K562 (cell line): ENCODE measurements at regions not wholly inside any gene's neighbourhood (a gene's known extent, or its start where the extent isn't known, plus 50 kb on each side); places are given as distances from the start of the nearest gene placed in this dataset.

Experiments used
- ATAC-seq: fragments of 200-7000 bp; cut with Tn5 transposase; 3 replicates; pipeline ENCODE4 v1.9.1; 2020; ENCODE audit warnings: moderate library complexity
- BruUV-seq: library from RNA; stranded (reverse); fragments of 400-500 nt; replicated peaks from 2 replicates; lab custom pipeline; 2021; lab: Mats Ljungman, UMichigan
- CTCF ChIA-PET: fragments of 300-600 bp; formaldehyde crosslinking; extraction: SDS; loops from one replicate; lab custom pipeline; 2021; ENCODE audit warnings: low intra/inter-chr PET ratio; lab: Yijun Ruan, JAX
- POLR2A ChIA-PET: fragments of 300-600, 350-650 bp; sonication (Branson Sonifier 250); formaldehyde crosslinking; extraction: SDS; loops from one replicate; lab custom pipeline; 2021; ENCODE audit warnings: antibody characterized with exemption, inconsistent platforms; lab: Yijun Ruan, JAX
- DNase-seq, 4 experiments: peaks; one replicate each; pipeline versions ENCODE4 v3.0.0 to v3.0.0-alpha.2; 2011 to 2018; ENCODE audit warnings: low spot score in 3 of 4, mixed read lengths in 3 of 4; ENCODE audit errors: extremely low read depth in 1 of 4
- FAIRE-seq: peaks from 2 replicates; lab custom pipeline; 2011; peaks lifted over from hg19 to GRCh38; lab: Jason Lieb, UNC
- H2AFZ ChIP-seq: 2 replicates; pipeline ENCODE4 v1.6.0; 2011; ENCODE audit warnings: low read depth, low read length, control low read depth, inconsistent platforms
- H3K27ac ChIP-seq: fragments of 200-600 bp; 3 replicates; pipeline ENCODE4 v1.8.0; 2011; ENCODE audit warnings: low read depth, mild to moderate bottlenecking, control low read depth, inconsistent platforms, low read length, moderate library complexity, mixed read lengths; ENCODE audit errors: extremely low read depth
- H3K27me3 ChIP-seq, 2 experiments: fragments of 300-600 bp in 1 of 2; 2 replicates in 1 of 2; 3 replicates in 1 of 2; pipeline versions ENCODE4 v1.6.0 to v1.8.0; 2011; ENCODE audit warnings: inconsistent platforms in 2 of 2, low read length in 2 of 2, mild to moderate bottlenecking in 1 of 2, mixed read lengths in 1 of 2, moderate library complexity in 1 of 2; ENCODE audit not compliant: control insufficient read depth in 2 of 2, insufficient read depth in 2 of 2
- H3K36me3 ChIP-seq: fragments of 300-600 bp; 3 replicates; pipeline ENCODE4 v1.8.0; 2011; ENCODE audit warnings: mild to moderate bottlenecking, low read length, inconsistent platforms; ENCODE audit not compliant: control insufficient read depth, insufficient read depth
- H3K4me1 ChIP-seq, 2 experiments: fragments of 200-600 bp in 1 of 2; replicated peaks in 1 of 2; 2 replicates in 1 of 2; 3 replicates in 1 of 2; pipeline versions ENCODE4 v1.5.1 to v1.8.0; 2011; ENCODE audit warnings: inconsistent platforms in 2 of 2, low read length in 2 of 2, mild to moderate bottlenecking in 1 of 2, mixed read lengths in 1 of 2, moderate library complexity in 1 of 2; ENCODE audit not compliant: control insufficient read depth in 2 of 2, insufficient read depth in 2 of 2
- H3K4me2 ChIP-seq: 2 replicates; pipeline ENCODE4 v1.6.1; 2011; ENCODE audit warnings: low read length, control low read depth, inconsistent platforms, mixed read lengths; ENCODE audit not compliant: insufficient read depth
- H3K4me3 ChIP-seq: fragments of 200-600 bp; sonication (generic), shearing (Covaris generic); 2 replicates; pipeline ENCODE4 v1.5.1; 2016; ENCODE audit warnings: control low read depth, inconsistent platforms
- H3K79me2 ChIP-seq: fragments of 200-600 bp; 3 replicates; pipeline ENCODE4 v1.8.0; 2011; ENCODE audit warnings: low read length, inconsistent platforms; ENCODE audit not compliant: control insufficient read depth, insufficient read depth
- H3K9ac ChIP-seq, 2 experiments: 2 replicates each; pipeline versions ENCODE4 v1.6.0 to v1.6.1; 2011; ENCODE audit warnings: low read depth in 2 of 2, low read length in 2 of 2, control low read depth in 1 of 2, inconsistent platforms in 1 of 2, mild to moderate bottlenecking in 1 of 2, mixed read lengths in 1 of 2; ENCODE audit not compliant: insufficient read depth in 1 of 2
- H3K9me1 ChIP-seq: one replicate; pipeline ENCODE4 v1.6.0; 2011; ENCODE audit warnings: inconsistent platforms, mild to moderate bottlenecking, low read length, moderate library complexity; ENCODE audit not compliant: control insufficient read depth, insufficient read depth
- H3K9me3 ChIP-seq: replicated peaks from 2 replicates; pipeline ENCODE4 v1.5.1; 2011; ENCODE audit warnings: low read depth, low read length, inconsistent platforms; ENCODE audit not compliant: control insufficient read depth, insufficient read depth
- H4K20me1 ChIP-seq: replicated peaks from 2 replicates; pipeline ENCODE4 v1.6.1; 2011; ENCODE audit warnings: low read length, inconsistent platforms, mixed read lengths; ENCODE audit not compliant: control insufficient read depth, insufficient read depth
- ATF1 ChIP-seq, 2 experiments: fragments of 450-650 bp in 1 of 2; IDR thresholded peaks; 2 replicates each; pipeline ENCODE4 v1.6.1; 2016; ENCODE audit warnings: missing compliant biosample characterization in 1 of 2, missing genetic modification characterization in 1 of 2
- FIP1L1 ChIP-seq: fragments of 200-400 bp; formaldehyde crosslinking; IDR thresholded peaks from 2 replicates; pipeline ENCODE4 v1.6.1; 2018; ENCODE audit warnings: mild to moderate bottlenecking, low read depth, low read length; ENCODE audit not compliant: poor library complexity, severe bottlenecking
- LCOR ChIP-seq: sonication (generic); formaldehyde crosslinking; IDR thresholded peaks from 2 replicates; pipeline ENCODE4 v1.8.0; 2022; ENCODE audit warnings: mild to moderate bottlenecking, missing genetic modification reagents
- MIER1 ChIP-seq: fragments of 450-650 bp; IDR thresholded peaks from 2 replicates; pipeline ENCODE4 v1.6.1; 2016; ENCODE audit warnings: antibody characterized with exemption, mild to moderate bottlenecking, low read depth
- NR4A1 ChIP-seq, 2 experiments: fragments of 250-450 bp in 1 of 2; fragments of 450-650 bp in 1 of 2; sonication (Bioruptor Pico) in 1 of 2; IDR thresholded peaks; 2 replicates each; pipeline versions ENCODE4 v1.4.0 to v1.6.1; 2016 to 2020; ENCODE audit warnings: mild to moderate bottlenecking in 2 of 2, missing compliant biosample characterization in 1 of 2, missing genetic modification characterization in 1 of 2, moderate library complexity in 1 of 2
- ZNF830 ChIP-seq: fragments of 250-450 bp; sonication (Bioruptor Pico); IDR thresholded peaks from 2 replicates; pipeline ENCODE4 v1.5.0; 2021; ENCODE audit warnings: mild to moderate bottlenecking
- WGBS: fragments of 100-300 bp; shearing (Covaris generic); methylation state at CpG from one replicate; pipeline ENCODE4 v1.1.6; 2016; ENCODE audit warnings: low coverage, mixed read lengths; ENCODE audit not compliant: insufficient coverage; ENCODE audit errors: missing lambda C conversion rate; 5-methylcytosine and 5-hydroxymethylcytosine counted together
- in situ Hi-C: fragments of 300-500 bp; cut with MboI; formaldehyde crosslinking; loops from 4 replicates; pipeline ENCODE4 v1.15.0; 2018; ENCODE audit warnings: inconsistent platforms, mixed read lengths
- intact Hi-C: fragments of 100-400 bp; cut with micrococcal nuclease; formaldehyde crosslinking; loops from 2 replicates; pipeline ENCODE4 v1.14.2; 2022
- TF ChIP-seq, protein P1 (sequence below): fragments of 250-450 bp; sonication (Bioruptor Pico); IDR thresholded peaks from 2 replicates; pipeline ENCODE4 v1.4.0; 2020; ENCODE audit warnings: mild to moderate bottlenecking, moderate library complexity

DNA sequence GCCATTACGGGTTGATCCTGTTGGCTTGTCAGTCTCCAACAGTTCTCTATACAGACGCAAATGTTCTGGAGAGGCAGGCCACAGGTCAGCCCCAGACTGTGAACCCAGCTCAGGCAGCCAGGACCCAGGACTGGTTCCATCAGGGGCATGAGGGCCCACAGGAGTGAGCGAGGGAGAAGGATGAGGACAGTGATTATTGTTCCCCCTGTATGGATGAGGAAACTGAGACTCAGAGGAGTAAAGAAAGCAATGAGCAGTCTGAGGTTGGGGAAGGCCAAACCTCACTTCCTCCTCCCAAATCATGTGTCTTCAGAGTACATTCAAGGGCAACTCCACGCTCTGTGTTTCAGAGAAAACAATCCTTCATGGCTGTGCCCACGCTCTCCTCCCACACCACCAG, 121.9 kb downstream of the RPLP1 start (continued):
- TF ChIP-seq, protein P1, sequence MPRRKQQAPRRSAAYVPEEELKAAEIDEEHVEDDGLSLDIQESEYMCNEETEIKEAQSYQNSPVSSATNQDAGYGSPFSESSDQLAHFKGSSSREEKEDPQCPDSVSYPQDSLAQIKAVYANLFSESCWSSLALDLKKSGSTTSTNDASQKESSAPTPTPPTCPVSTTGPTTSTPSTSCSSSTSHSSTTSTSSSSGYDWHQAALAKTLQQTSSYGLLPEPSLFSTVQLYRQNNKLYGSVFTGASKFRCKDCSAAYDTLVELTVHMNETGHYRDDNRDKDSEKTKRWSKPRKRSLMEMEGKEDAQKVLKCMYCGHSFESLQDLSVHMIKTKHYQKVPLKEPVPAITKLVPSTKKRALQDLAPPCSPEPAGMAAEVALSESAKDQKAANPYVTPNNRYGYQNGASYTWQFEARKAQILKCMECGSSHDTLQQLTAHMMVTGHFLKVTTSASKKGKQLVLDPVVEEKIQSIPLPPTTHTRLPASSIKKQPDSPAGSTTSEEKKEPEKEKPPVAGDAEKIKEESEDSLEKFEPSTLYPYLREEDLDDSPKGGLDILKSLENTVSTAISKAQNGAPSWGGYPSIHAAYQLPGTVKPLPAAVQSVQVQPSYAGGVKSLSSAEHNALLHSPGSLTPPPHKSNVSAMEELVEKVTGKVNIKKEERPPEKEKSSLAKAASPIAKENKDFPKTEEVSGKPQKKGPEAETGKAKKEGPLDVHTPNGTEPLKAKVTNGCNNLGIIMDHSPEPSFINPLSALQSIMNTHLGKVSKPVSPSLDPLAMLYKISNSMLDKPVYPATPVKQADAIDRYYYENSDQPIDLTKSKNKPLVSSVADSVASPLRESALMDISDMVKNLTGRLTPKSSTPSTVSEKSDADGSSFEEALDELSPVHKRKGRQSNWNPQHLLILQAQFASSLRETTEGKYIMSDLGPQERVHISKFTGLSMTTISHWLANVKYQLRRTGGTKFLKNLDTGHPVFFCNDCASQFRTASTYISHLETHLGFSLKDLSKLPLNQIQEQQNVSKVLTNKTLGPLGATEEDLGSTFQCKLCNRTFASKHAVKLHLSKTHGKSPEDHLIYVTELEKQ (CRISPR knock-in tag): no peak
- TF ChIP-seq FIP1L1 (no peak), ATF1 (CRISPR knock-in tag; IDR thresholded peaks at IDR 0.05) (no peak), ATF1 (tag; IDR thresholded peaks at IDR 0.05) (no peak), NR4A1 (CRISPR knock-in tag; IDR thresholded peaks at IDR 0.05) (no peak), NR4A1 (tag; IDR thresholded peaks at IDR 0.05) (no peak), MIER1 (no peak)
- TF ChIP-seq, all 486 proteins: peak for 0

DNA sequence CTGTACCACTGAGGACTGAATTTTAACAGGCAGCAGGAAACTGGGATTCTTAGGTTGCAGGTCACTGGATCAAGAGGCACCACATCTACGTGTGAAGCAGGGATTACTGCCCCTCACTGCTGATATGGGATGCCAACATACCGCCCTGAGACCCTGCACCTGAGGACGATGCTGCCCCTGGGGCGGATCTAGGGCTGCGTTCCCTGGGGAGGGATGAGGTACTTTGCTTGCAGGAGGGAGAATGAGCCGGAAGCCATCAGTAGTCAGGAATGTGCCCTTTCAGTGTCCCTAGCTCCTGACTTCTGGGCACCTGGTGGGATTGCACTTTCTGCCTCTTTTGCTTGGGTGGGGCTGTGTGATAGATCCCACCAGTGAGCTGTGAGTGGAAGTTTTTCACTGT, 122.8 kb downstream of the RPLP1 start:
- Histone ChIP-seq H3K4me3 (no peak overlapping the region), H2AFZ (no peak overlapping the region), H3K36me3 (no peaks in the 10 kb centered on the region), H3K27ac (no peak overlapping the region), H3K4me2 (no peak overlapping the region), H3K9me1 (no peaks in the 10 kb centered on the region), H3K27me3 (peaks cover 11 to 38% of the 10 kb centered on the region in 2 experiments), H3K79me2 (no peaks in the 10 kb centered on the region), H4K20me1 (peaks cover 8% of the 10 kb centered on the region; the same call in 1 of the 2 replicates), H3K9me3 (no peaks in the 10 kb centered on the region), H3K4me1 (no peaks in the 10 kb centered on the region), H3K9ac (no peak overlapping the region)
- BruUV-seq: no TSS peak
- intact Hi-C loops (no loop called here), in situ Hi-C loops (no loop called here)
- WGBS: 0% methylated on average over 6 of the region's 6 CpGs
- DNase-seq (no peak), FAIRE-seq (no peak), ATAC-seq (no peak)
- TF ChIP-seq ZNF830 (CRISPR knock-in tag) (no peak), LCOR (no peak)
- CTCF ChIA-PET: no interaction called here
- POLR2A ChIA-PET: no interaction called here
